ENCODE measurements at regions not wholly inside any gene's neighbourhood (a gene's known extent, or its start where the extent isn't known, plus 50 kb on each side); places are given as distances from the start of the nearest gene placed in this dataset.

GRCh38 chr12:24111616-24112015, 162.1 kb upstream of the SOX5 start:
- Mint-ChIP-seq H3K4me3 (no peak overlapping the region), H3K36me3 (no peaks in the 10 kb centered on the region), H3K27ac (no peak overlapping the region), H3K27me3 (no peaks in the 10 kb centered on the region), H3K4me1 (peaks cover 3% of the 10 kb centered on the region in 3 donors), H3K9me3 (no peaks in the 10 kb centered on the region)

GRCh38 chr12:24111086-24111485, 161.6 kb upstream of the SOX5 start:
- Mint-ChIP-seq H3K4me1 (peaks cover 3% of the 10 kb centered on the region in 3 donors), H3K4me3 (no peak overlapping the region), H3K27me3 (no peaks in the 10 kb centered on the region), H3K36me3 (no peaks in the 10 kb centered on the region), H3K27ac (no peak overlapping the region), H3K9me3 (no peaks in the 10 kb centered on the region)

- no peak overlapping the region for H3K4me3 Mint-ChIP-seq
- peaks cover 0 to 3% (median 0%) of the 10 kb centered on the region in 3 donors for H3K9me3 Mint-ChIP-seq
- peaks cover 3% of the 10 kb centered on the region in 3 donors for H3K4me1 Mint-ChIP-seq
- no peak overlapping the region for H3K27ac Mint-ChIP-seq
- peaks cover 4% of the 10 kb centered on the region for H3K36me3 Mint-ChIP-seq
- no peaks in the 10 kb centered on the region for H3K27me3 Mint-ChIP-seq
These were observed 160.0 kb upstream of the SOX5 start for GRCh38 chr12:24109381-24110039.

GRCh38 chr12:24102676-24103075, 153.2 kb upstream of the SOX5 start:
- Mint-ChIP-seq H3K27me3 (no peaks in the 10 kb centered on the region), H3K27ac (no peak overlapping the region), H3K36me3 (peaks cover 4% of the 10 kb centered on the region), H3K4me3 (no peak overlapping the region), H3K9me3 (peaks cover 0 to 3% (median 0%) of the 10 kb centered on the region in 3 donors), H3K4me1 (no peaks in the 10 kb centered on the region)

GRCh38 chr12:24099576-24099975, 150.1 kb upstream of the SOX5 start:
- Mint-ChIP-seq H3K27ac (no peak overlapping the region), H3K4me3 (no peak overlapping the region), H3K4me1 (peaks cover 0 to 6% (median 5%) of the 10 kb centered on the region in 3 donors), H3K9me3 (peaks cover 0 to 2% (median 0%) of the 10 kb centered on the region in 3 donors), H3K36me3 (peaks cover 1% of the 10 kb centered on the region), H3K27me3 (no peaks in the 10 kb centered on the region)

GRCh38 chr12:24095245-24095644, 145.8 kb upstream of the SOX5 start:
- H3K27ac Mint-ChIP-seq, result no peak overlapping the region

GRCh38 chr12:24089510-24089890, 140.0 kb upstream of the SOX5 start:
- H3K9me3 Mint-ChIP-seq, result peaks cover 0 to 3% (median 0%) of the 10 kb centered on the region in 3 donors
- no peaks in the 10 kb centered on the region for H3K4me1 Mint-ChIP-seq
- H3K27me3 Mint-ChIP-seq, result no peaks in the 10 kb centered on the region
- H3K4me3 Mint-ChIP-seq, result no peak overlapping the region
- H3K36me3 Mint-ChIP-seq, result no peaks in the 10 kb centered on the region
- no peak overlapping the region for H3K27ac Mint-ChIP-seq

More at GRCh38 chr12:24095245-24095644, 145.8 kb upstream of the SOX5 start:
- no peaks in the 10 kb centered on the region for H3K27me3 Mint-ChIP-seq
- no peak overlapping the region for H3K4me3 Mint-ChIP-seq
- peaks cover 0 to 6% (median 5%) of the 10 kb centered on the region in 3 donors for H3K4me1 Mint-ChIP-seq
- peaks cover 0 to 5% (median 0%) of the 10 kb centered on the region in 3 donors for H3K9me3 Mint-ChIP-seq
- no peaks in the 10 kb centered on the region for H3K36me3 Mint-ChIP-seq

- Mint-ChIP-seq H3K9me3 (peaks cover 0 to 3% (median 0%) of the 10 kb centered on the region in 3 donors), H3K4me3 (no peak overlapping the region), H3K36me3 (no peaks in the 10 kb centered on the region), H3K27ac (no peak overlapping the region), H3K4me1 (peaks cover 1 to 2% (median 2%) of the 10 kb centered on the region in 3 donors), H3K27me3 (no peaks in the 10 kb centered on the region)
These were observed 139.5 kb upstream of the SOX5 start for GRCh38 chr12:24088751-24089509.

- Mint-ChIP-seq H3K9me3 (no peaks in the 10 kb centered on the region), H3K4me1 (peaks cover 3 to 8% (median 4%) of the 10 kb centered on the region in 3 donors), H3K27ac (no peak overlapping the region), H3K27me3 (no peaks in the 10 kb centered on the region), H3K4me3 (no peak overlapping the region), H3K36me3 (no peaks in the 10 kb centered on the region)
These were observed 137.8 kb upstream of the SOX5 start for GRCh38 chr12:24087294-24087693.

GRCh38 chr12:24084800-24085199, 135.3 kb upstream of the SOX5 start:
- peaks cover 3 to 8% (median 4%) of the 10 kb centered on the region in 3 donors for H3K4me1 Mint-ChIP-seq
- no peak overlapping the region for H3K4me3 Mint-ChIP-seq
- no peak overlapping the region for H3K27ac Mint-ChIP-seq
- H3K27me3 Mint-ChIP-seq, result no peaks in the 10 kb centered on the region
- H3K36me3 Mint-ChIP-seq, result no peaks in the 10 kb centered on the region
- H3K9me3 Mint-ChIP-seq, result no peaks in the 10 kb centered on the region

- Mint-ChIP-seq H3K36me3 (no peaks in the 10 kb centered on the region), H3K27ac (no peak overlapping the region)
These were observed 134.4 kb upstream of the SOX5 start for GRCh38 chr12:24083838-24084237.

GRCh38 chr12:24081606-24082005, 132.1 kb upstream of the SOX5 start:
- H3K36me3 Mint-ChIP-seq, result no peaks in the 10 kb centered on the region
- H3K27me3 Mint-ChIP-seq, result no peaks in the 10 kb centered on the region
- peaks cover 3 to 8% (median 4%) of the 10 kb centered on the region in 3 donors for H3K4me1 Mint-ChIP-seq
- H3K4me3 Mint-ChIP-seq, result no peak overlapping the region
- no peaks in the 10 kb centered on the region for H3K9me3 Mint-ChIP-seq
- no peak overlapping the region for H3K27ac Mint-ChIP-seq

More at GRCh38 chr12:24083838-24084237, 134.4 kb upstream of the SOX5 start:
- Mint-ChIP-seq H3K9me3 (no peaks in the 10 kb centered on the region), H3K27me3 (no peaks in the 10 kb centered on the region), H3K4me3 (no peak overlapping the region), H3K4me1 (peaks cover 3 to 8% (median 4%) of the 10 kb centered on the region in 3 donors)

GRCh38 chr12:24081092-24081529, 131.6 kb upstream of the SOX5 start:
- Mint-ChIP-seq H3K4me3 (no peak overlapping the region), H3K4me1 (peaks cover 3 to 8% (median 4%) of the 10 kb centered on the region in 3 donors), H3K27ac (no peak overlapping the region), H3K27me3 (no peaks in the 10 kb centered on the region), H3K36me3 (no peaks in the 10 kb centered on the region), H3K9me3 (no peaks in the 10 kb centered on the region)

- Mint-ChIP-seq H3K4me3 (no peak overlapping the region), H3K9me3 (no peaks in the 10 kb centered on the region), H3K27ac (no peak overlapping the region), H3K36me3 (no peaks in the 10 kb centered on the region), H3K27me3 (no peaks in the 10 kb centered on the region), H3K4me1 (peaks cover 3 to 8% (median 4%) of the 10 kb centered on the region in 3 donors)
These were observed 131.0 kb upstream of the SOX5 start for GRCh38 chr12:24080465-24080864.

- no peak overlapping the region for H3K4me3 Mint-ChIP-seq
These were observed 129.6 kb upstream of the SOX5 start for GRCh38 chr12:24079083-24079482.

More at GRCh38 chr12:24079083-24079482, 129.6 kb upstream of the SOX5 start:
- Mint-ChIP-seq H3K36me3 (no peaks in the 10 kb centered on the region), H3K27me3 (no peaks in the 10 kb centered on the region), H3K9me3 (no peaks in the 10 kb centered on the region), H3K27ac (no peak overlapping the region), H3K4me1 (peaks cover 3 to 8% (median 4%) of the 10 kb centered on the region in 3 donors)

Measured in IgD-negative memory B cell (primary cell).